HepG2 (cell line): ENCODE measurements at regions not wholly inside any gene's neighbourhood (a gene's known extent, or its start where the extent isn't known, plus 50 kb on each side); places are given as distances from the start of the nearest gene placed in this dataset.

Source experiments
- FOXA1 ChIP-seq, 2 experiments: fragments of 450-650 bp in 1 of 2; sonication (generic) in 1 of 2; formaldehyde crosslinking in 1 of 2; IDR thresholded peaks; 2 replicates each; pipeline versions ENCODE4 v1.4.0 to v1.6.1; 2016 to 2020; ENCODE audit warnings: missing genetic modification reagents in 1 of 2
- MXI1 ChIP-seq: IDR thresholded peaks from 3 replicates; pipeline ENCODE4 v1.6.1; 2012; ENCODE audit warnings: low read depth, low read length, inconsistent platforms, borderline replicate concordance
- MYNN ChIP-seq: sonication (generic); formaldehyde crosslinking; IDR thresholded peaks from 2 replicates; pipeline ENCODE4 v1.4.0; 2020; ENCODE audit warnings: mild to moderate bottlenecking, low read depth, missing genetic modification reagents
- RAD51 ChIP-seq: fragments of 450-650 bp; IDR thresholded peaks from 2 replicates; pipeline ENCODE4 v1.6.1; 2016; ENCODE audit warnings: borderline replicate concordance
- RFX5 ChIP-seq: IDR thresholded peaks from 2 replicates; pipeline ENCODE4 v1.6.1; 2011; ENCODE audit warnings: low read depth, low read length, improper control_type of control experiment
- RNF2 ChIP-seq: fragments of 450-650 bp; conservative IDR thresholded peaks from 2 replicates; pipeline ENCODE4 v1.6.1; 2016; ENCODE audit warnings: low read depth
- ZNF121 ChIP-seq: sonication (generic); formaldehyde crosslinking; IDR thresholded peaks from 2 replicates; pipeline ENCODE4 v1.5.0; 2020; ENCODE audit warnings: mild to moderate bottlenecking, missing genetic modification reagents
- ZNF629 ChIP-seq: sonication (generic); formaldehyde crosslinking; conservative IDR thresholded peaks from 2 replicates; pipeline ENCODE4 v1.5.0; 2020; ENCODE audit warnings: missing genetic modification reagents
- TF ChIP-seq, protein P1 (sequence below): sonication (generic); formaldehyde crosslinking; IDR thresholded peaks from 2 replicates; pipeline ENCODE4 v1.5.0; 2020; ENCODE audit warnings: mild to moderate bottlenecking, missing genetic modification reagents, moderate library complexity
- TF ChIP-seq, protein P2 (sequence below): sonication (generic); formaldehyde crosslinking; IDR thresholded peaks from 2 replicates; pipeline ENCODE4 v1.8.1; 2023; ENCODE audit warnings: missing genetic modification reagents, inconsistent platforms, borderline replicate concordance
- TF ChIP-seq, protein P3 (sequence below): sonication (generic); formaldehyde crosslinking; IDR thresholded peaks from 2 replicates; pipeline ENCODE4 v1.4.0; 2020; ENCODE audit warnings: missing genetic modification reagents, mild to moderate bottlenecking, borderline replicate concordance
- TF ChIP-seq, protein P4 (sequence below): IDR thresholded peaks from 2 replicates; pipeline ENCODE4 v1.6.1; 2016; ENCODE audit warnings: missing compliant biosample characterization, missing genetic modification reagents, borderline replicate concordance
- TF ChIP-seq, protein P5 (sequence below): IDR thresholded peaks from 2 replicates; pipeline ENCODE4 v1.6.1; 2012; ENCODE audit warnings: inconsistent platforms

DNA sequence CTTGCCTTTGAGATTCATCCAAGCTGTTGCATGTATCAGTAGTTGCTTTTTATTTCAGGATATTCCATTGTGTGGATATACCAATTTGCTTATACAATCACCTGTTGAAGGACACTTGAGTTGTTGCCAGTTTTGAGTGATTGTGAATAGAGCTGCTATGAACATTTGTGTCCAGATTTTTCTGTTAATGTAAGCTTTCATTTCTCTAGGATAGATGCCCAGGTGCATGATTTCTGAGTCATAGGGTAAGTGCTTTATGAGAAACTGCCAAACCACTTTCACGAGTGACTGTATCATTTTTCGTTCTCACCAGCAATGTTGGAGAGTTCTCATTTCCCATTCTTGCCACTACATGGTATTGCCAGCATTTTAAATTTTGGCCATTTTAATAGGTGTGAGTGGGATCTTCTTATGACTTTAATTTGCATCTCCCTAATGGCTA is 434.6 kb upstream of the RGS6 start:
- TF ChIP-seq ZNF121 (CRISPR knock-in tag) (no peak), RAD51 (no peak), RFX5 (no peak), MYNN (no peak), FOXA1 (IDR thresholded peaks at IDR 0.05) (no peak), FOXA1 (CRISPR knock-in tag; IDR thresholded peaks at IDR 0.05) (no peak), RNF2 (no peak), ZNF629 (CRISPR knock-in tag) (no peak), MXI1 (no peak)
- TF ChIP-seq, protein P1, sequence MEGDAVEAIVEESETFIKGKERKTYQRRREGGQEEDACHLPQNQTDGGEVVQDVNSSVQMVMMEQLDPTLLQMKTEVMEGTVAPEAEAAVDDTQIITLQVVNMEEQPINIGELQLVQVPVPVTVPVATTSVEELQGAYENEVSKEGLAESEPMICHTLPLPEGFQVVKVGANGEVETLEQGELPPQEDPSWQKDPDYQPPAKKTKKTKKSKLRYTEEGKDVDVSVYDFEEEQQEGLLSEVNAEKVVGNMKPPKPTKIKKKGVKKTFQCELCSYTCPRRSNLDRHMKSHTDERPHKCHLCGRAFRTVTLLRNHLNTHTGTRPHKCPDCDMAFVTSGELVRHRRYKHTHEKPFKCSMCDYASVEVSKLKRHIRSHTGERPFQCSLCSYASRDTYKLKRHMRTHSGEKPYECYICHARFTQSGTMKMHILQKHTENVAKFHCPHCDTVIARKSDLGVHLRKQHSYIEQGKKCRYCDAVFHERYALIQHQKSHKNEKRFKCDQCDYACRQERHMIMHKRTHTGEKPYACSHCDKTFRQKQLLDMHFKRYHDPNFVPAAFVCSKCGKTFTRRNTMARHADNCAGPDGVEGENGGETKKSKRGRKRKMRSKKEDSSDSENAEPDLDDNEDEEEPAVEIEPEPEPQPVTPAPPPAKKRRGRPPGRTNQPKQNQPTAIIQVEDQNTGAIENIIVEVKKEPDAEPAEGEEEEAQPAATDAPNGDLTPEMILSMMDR (CRISPR knock-in tag) = no peak
- TF ChIP-seq, protein P2, sequence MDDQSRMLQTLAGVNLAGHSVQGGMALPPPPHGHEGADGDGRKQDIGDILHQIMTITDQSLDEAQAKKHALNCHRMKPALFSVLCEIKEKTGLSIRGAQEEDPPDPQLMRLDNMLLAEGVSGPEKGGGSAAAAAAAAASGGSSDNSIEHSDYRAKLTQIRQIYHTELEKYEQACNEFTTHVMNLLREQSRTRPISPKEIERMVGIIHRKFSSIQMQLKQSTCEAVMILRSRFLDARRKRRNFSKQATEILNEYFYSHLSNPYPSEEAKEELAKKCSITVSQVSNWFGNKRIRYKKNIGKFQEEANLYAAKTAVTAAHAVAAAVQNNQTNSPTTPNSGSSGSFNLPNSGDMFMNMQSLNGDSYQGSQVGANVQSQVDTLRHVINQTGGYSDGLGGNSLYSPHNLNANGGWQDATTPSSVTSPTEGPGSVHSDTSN (CRISPR knock-in tag) = no peak
- TF ChIP-seq, protein P3, sequence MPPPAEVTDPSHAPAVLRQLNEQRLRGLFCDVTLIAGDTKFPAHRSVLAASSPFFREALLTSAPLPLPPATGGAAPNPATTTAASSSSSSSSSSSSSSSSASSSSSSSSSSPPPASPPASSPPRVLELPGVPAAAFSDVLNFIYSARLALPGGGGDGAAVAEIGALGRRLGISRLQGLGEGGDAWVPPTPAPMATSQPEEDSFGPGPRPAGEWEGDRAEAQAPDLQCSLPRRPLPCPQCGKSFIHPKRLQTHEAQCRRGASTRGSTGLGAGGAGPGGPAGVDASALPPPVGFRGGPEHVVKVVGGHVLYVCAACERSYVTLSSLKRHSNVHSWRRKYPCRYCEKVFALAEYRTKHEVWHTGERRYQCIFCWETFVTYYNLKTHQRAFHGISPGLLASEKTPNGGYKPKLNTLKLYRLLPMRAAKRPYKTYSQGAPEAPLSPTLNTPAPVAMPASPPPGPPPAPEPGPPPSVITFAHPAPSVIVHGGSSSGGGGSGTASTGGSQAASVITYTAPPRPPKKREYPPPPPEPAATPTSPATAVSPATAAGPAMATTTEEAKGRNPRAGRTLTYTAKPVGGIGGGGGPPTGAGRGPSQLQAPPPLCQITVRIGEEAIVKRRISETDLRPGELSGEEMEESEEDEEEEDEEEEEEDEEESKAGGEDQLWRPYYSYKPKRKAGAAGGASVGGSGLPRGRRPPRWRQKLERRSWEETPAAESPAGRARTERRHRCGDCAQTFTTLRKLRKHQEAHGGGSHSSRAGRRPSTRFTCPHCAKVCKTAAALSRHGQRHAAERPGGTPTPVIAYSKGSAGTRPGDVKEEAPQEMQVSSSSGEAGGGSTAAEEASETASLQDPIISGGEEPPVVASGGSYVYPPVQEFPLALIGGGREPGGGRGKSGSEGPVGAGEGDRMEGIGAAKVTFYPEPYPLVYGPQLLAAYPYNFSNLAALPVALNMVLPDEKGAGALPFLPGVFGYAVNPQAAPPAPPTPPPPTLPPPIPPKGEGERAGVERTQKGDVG = no peak
- TF ChIP-seq, protein P4, sequence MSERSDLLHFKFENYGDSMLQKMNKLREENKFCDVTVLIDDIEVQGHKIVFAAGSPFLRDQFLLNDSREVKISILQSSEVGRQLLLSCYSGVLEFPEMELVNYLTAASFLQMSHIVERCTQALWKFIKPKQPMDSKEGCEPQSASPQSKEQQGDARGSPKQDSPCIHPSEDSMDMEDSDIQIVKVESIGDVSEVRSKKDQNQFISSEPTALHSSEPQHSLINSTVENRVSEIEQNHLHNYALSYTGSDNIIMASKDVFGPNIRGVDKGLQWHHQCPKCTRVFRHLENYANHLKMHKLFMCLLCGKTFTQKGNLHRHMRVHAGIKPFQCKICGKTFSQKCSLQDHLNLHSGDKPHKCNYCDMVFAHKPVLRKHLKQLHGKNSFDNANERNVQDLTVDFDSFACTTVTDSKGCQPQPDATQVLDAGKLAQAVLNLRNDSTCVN (CRISPR knock-in tag) = no peak
- TF ChIP-seq, protein P5, sequence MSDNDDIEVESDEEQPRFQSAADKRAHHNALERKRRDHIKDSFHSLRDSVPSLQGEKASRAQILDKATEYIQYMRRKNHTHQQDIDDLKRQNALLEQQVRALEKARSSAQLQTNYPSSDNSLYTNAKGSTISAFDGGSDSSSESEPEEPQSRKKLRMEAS = no peak
